ENCODE measurements at regions not wholly inside any gene's neighbourhood (a gene's known extent, or its start where the extent isn't known, plus 50 kb on each side); places are given as distances from the start of the nearest gene placed in this dataset.
"Not testable (repeated sequence)": the region's sequence is repeated elsewhere in the genome, so short reads cannot be mapped to it uniquely, and the experiment has no call there.

DNA sequence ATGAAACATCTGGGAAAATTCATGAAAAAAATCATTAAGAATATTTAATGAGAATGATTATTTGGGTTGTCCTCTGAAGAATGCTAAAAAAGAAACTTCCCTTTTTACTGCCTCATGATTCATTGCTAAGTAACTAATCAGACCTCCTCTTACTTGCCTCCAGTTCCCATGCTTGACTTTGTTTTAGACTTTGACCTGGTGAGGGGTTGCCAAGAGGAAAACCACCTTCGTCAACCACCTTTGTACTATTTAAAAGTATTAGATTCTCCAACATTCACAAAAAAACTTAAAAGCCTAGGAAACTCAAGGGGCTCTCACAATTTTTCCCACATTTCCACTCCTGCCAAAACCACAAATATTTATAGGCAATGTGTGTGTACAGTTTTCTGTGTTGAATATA lies 115.2 kb upstream of the ST8SIA4 start:
- H3K4me2 ChIP-seq (ENCODE audit: low read length): no peak overlapping the region
- no peak overlapping the region for H3K4me3 ChIP-seq (ENCODE audit: low read depth, low read length)
- no peak overlapping the region for H3K27ac ChIP-seq
- H2AFZ ChIP-seq: no peak overlapping the region
- H3K27me3 ChIP-seq (ENCODE audit: control insufficient read depth, insufficient read depth, low read length): no peaks in the 10 kb centered on the region
- no peaks in the 10 kb centered on the region for H3K36me3 ChIP-seq (ENCODE audit: control insufficient read depth, insufficient read depth, low read length)
- H3K4me1 ChIP-seq: no peaks in the 10 kb centered on the region
- no peak overlapping the region for H3K9ac ChIP-seq
- no peaks in the 10 kb centered on the region for H3K79me2 ChIP-seq
- no peak for TF ChIP-seq CTCF (IDR thresholded peaks at IDR 0.05)
- no peaks in the 10 kb centered on the region for H3K9me3 ChIP-seq (ENCODE audit: control insufficient read depth, low read length)

- H3K9me3 ChIP-seq (ENCODE audit: control insufficient read depth, low read length): no peaks in the 10 kb centered on the region
- H3K36me3 ChIP-seq (ENCODE audit: control insufficient read depth, insufficient read depth, low read length): no peaks in the 10 kb centered on the region
- no peak overlapping the region for H3K4me2 ChIP-seq (ENCODE audit: low read length)
- H2AFZ ChIP-seq: no peak overlapping the region
- no peak for TF ChIP-seq CTCF (IDR thresholded peaks at IDR 0.05)
- H3K79me2 ChIP-seq: no peaks in the 10 kb centered on the region
- no peak overlapping the region for H3K27ac ChIP-seq
- H3K9ac ChIP-seq: no peak overlapping the region
- no peaks in the 10 kb centered on the region for H3K4me1 ChIP-seq
- H3K27me3 ChIP-seq (ENCODE audit: control insufficient read depth, insufficient read depth, low read length): no peaks in the 10 kb centered on the region
- no peak overlapping the region for H3K4me3 ChIP-seq (ENCODE audit: low read depth, low read length)
Observed at GRCh38 chr5:101012880-101013279, 109.8 kb upstream of the ST8SIA4 start.

DNA sequence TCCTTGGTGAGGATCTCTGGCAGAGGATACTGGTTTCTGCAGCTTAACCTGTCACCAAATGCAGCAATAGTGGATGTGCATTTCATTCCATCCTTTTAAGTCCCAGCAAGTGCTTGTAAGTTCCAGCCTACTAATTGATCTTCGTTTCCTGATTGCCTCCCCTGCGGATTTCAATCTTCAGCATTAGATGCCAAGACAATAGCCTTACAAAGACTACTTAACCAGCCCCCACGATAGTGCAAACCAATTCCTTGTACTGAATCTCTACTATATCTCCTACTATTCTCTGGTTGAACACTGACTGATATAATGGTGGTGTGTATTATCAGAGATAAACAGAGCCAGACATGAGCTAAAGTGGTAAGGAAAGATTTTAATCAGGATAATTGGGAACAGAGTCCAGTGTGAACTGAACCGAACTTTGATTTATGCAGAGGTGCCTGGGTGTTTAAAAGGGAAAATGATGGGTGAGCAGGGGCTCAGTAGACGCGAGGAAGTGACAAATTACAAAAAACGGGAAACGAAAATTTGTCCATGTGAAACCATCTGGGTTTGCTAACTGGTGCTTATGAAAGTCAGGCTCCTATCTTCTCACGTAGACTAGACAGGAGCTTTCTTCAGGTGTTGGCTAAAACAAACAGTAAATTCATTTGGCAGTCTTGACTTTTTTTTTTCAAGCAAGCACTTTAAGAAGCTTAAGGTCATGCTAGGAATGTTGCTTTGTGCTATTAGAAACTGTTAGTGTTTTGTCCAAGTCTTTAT lies 106.9 kb upstream of the ST8SIA4 start:
- TF ChIP-seq CTCF (IDR thresholded peaks at IDR 0.05): no peak
- Histone ChIP-seq H3K9ac (no peak overlapping the region), H3K4me2 (ENCODE audit: low read length) (no peak overlapping the region), H2AFZ (no peak overlapping the region), H3K4me3 (ENCODE audit: low read depth, low read length) (no peak overlapping the region), H3K27ac (no peak overlapping the region), H3K36me3 (ENCODE audit: control insufficient read depth, insufficient read depth, low read length) (no peaks in the 10 kb centered on the region), H3K4me1 (no peaks in the 10 kb centered on the region), H3K27me3 (ENCODE audit: control insufficient read depth, insufficient read depth, low read length) (no peaks in the 10 kb centered on the region), H3K9me3 (ENCODE audit: control insufficient read depth, low read length) (no peaks in the 10 kb centered on the region), H3K79me2 (no peaks in the 10 kb centered on the region)

DNA sequence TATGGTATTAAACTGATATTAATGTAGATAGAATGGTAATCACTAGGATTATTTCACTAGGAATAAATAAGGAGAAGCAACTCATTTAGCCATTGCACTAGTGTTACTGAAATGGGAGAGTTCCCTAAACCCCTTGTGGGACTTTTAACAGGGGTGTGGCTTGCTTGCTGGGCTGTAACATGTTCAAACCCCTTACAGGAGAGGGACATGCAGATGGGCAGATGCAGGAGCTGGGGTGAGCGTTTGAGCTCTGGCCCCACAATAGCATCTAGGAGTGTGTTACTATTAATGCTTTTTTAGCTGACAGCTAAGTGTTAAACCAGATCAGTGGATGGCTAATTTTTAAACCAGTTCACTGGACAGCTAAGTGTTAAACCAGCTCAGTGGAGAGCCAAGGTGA lies 89.3 kb upstream of the ST8SIA4 start:
- H3K4me1 ChIP-seq: no peaks in the 10 kb centered on the region
- H3K27me3 ChIP-seq (ENCODE audit: control insufficient read depth, insufficient read depth, low read length): no peaks in the 10 kb centered on the region
- no peaks in the 10 kb centered on the region for H3K9me3 ChIP-seq (ENCODE audit: control insufficient read depth, low read length)
- H3K79me2 ChIP-seq: no peaks in the 10 kb centered on the region
- H3K27ac ChIP-seq: no peak overlapping the region
- no peak overlapping the region for H3K9ac ChIP-seq
- TF ChIP-seq CTCF (IDR thresholded peaks at IDR 0.05): no peak
- no peak overlapping the region for H3K4me3 ChIP-seq (ENCODE audit: low read depth, low read length)
- H3K4me2 ChIP-seq (ENCODE audit: low read length): no peak overlapping the region
- no peak overlapping the region for H2AFZ ChIP-seq
- H3K36me3 ChIP-seq (ENCODE audit: control insufficient read depth, insufficient read depth, low read length): no peaks in the 10 kb centered on the region

GRCh38 chr5:100983601-100984000 lies 80.5 kb upstream of the ST8SIA4 start:
- not testable (repeated sequence) for H3K79me2 ChIP-seq; H3K27ac ChIP-seq; H3K9me3 ChIP-seq (ENCODE audit: control insufficient read depth, low read length); H2AFZ ChIP-seq; H3K4me1 ChIP-seq; H3K36me3 ChIP-seq (ENCODE audit: control insufficient read depth, insufficient read depth, low read length); H3K27me3 ChIP-seq (ENCODE audit: control insufficient read depth, insufficient read depth, low read length); H3K9ac ChIP-seq; H3K4me3 ChIP-seq (ENCODE audit: low read depth, low read length); H3K4me2 ChIP-seq (ENCODE audit: low read length)
